ENCODE measurements at regions not wholly inside any gene's neighbourhood (a gene's known extent, or its start where the extent isn't known, plus 50 kb on each side); places are given as distances from the start of the nearest gene placed in this dataset.

DNA sequence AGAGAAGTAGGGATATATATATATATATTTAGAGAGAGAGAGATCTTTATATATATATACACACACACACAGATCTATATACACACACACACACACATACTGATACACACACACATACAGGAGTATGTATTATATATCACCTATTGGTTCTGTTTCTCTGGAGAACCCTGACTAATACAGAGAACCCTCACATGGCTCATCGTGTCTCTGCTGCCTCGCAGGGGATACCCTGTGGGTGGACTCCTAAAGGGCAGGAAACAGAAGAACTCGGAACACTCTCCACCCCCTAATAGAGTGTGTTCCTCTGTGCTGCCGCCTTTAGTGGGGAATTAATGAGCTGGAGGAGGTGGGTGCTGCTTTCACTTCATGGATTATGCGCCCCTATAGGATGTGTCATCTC, 86.6 kb downstream of the NPY start:
- TF ChIP-seq, protein P1, sequence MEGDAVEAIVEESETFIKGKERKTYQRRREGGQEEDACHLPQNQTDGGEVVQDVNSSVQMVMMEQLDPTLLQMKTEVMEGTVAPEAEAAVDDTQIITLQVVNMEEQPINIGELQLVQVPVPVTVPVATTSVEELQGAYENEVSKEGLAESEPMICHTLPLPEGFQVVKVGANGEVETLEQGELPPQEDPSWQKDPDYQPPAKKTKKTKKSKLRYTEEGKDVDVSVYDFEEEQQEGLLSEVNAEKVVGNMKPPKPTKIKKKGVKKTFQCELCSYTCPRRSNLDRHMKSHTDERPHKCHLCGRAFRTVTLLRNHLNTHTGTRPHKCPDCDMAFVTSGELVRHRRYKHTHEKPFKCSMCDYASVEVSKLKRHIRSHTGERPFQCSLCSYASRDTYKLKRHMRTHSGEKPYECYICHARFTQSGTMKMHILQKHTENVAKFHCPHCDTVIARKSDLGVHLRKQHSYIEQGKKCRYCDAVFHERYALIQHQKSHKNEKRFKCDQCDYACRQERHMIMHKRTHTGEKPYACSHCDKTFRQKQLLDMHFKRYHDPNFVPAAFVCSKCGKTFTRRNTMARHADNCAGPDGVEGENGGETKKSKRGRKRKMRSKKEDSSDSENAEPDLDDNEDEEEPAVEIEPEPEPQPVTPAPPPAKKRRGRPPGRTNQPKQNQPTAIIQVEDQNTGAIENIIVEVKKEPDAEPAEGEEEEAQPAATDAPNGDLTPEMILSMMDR (IDR thresholded peaks at IDR 0.05), result no peak
- TF ChIP-seq POLR2A (IDR thresholded peaks at IDR 0.05) (no peak), EP300 (IDR thresholded peaks at IDR 0.05) (no peak)

All from ovary (tissue), 3 donors.